Small intestine (tissue), 7 donors: ENCODE measurements at regions not wholly inside any gene's neighbourhood (a gene's known extent, or its start where the extent isn't known, plus 50 kb on each side); places are given as distances from the start of the nearest gene placed in this dataset.
"Not testable (repeated sequence)": the region's sequence is repeated elsewhere in the genome, so short reads cannot be mapped to it uniquely, and the experiment has no call there.

Experiments used
- DNase-seq, 2 donors: peaks; one replicate each; pipeline versions ENCODE4 v3.0.0 to v3.0.0-alpha.2; 2013
- FAIRE-seq: peaks from 2 replicates; lab custom pipeline; 2012; peaks lifted over from hg19 to GRCh38; lab: Jason Lieb, UNC
- H3K27ac ChIP-seq, 3 donors: one replicate each; pipeline ENCODE4 v1.5.1; 2013; ENCODE audit warnings: low read length in 2 of 3, mild to moderate bottlenecking in 2 of 3, control low read depth in 1 of 3, inconsistent platforms in 1 of 3, low read depth in 1 of 3, moderate library complexity in 1 of 3
- H3K27me3 ChIP-seq, 3 donors: one replicate each; pipeline ENCODE4 v1.6.1; 2013; ENCODE audit warnings: low read length in 3 of 3, inconsistent platforms in 1 of 3; ENCODE audit not compliant: control insufficient read depth in 3 of 3, insufficient read depth in 3 of 3
- H3K36me3 ChIP-seq, 3 donors: one replicate each; pipeline ENCODE4 v1.6.1; 2013; ENCODE audit warnings: low read length in 3 of 3, inconsistent platforms in 1 of 3, low read depth in 1 of 3, mild to moderate bottlenecking in 1 of 3, moderate library complexity in 1 of 3; ENCODE audit not compliant: control insufficient read depth in 3 of 3, insufficient read depth in 2 of 3
- H3K4me1 ChIP-seq, 3 donors: one replicate each; pipeline ENCODE4 v1.6.1; 2013; ENCODE audit warnings: low read length in 2 of 3, inconsistent platforms in 1 of 3, low read depth in 1 of 3, mild to moderate bottlenecking in 1 of 3, moderate library complexity in 1 of 3; ENCODE audit not compliant: control insufficient read depth in 3 of 3, insufficient read depth in 2 of 3
- H3K4me3 ChIP-seq, 3 donors: one replicate each; pipeline ENCODE4 v1.5.1; 2013; ENCODE audit warnings: low read length in 3 of 3, control low read depth in 1 of 3, inconsistent platforms in 1 of 3, low read depth in 1 of 3, mild to moderate bottlenecking in 1 of 3, moderate library complexity in 1 of 3
- H3K9me3 ChIP-seq, 2 donors: one replicate each; pipeline ENCODE4 v1.6.1; 2013; ENCODE audit warnings: low read depth in 1 of 2, low read length in 1 of 2; ENCODE audit not compliant: control insufficient read depth in 2 of 2, insufficient read depth in 1 of 2
- WGBS, 3 donors: extraction: QIAGEN DNeasy Blood & Tissue Kit; methylation state at CpG; one replicate each; pipeline ENCODE4 v1.1.7; 2013; 5-methylcytosine and 5-hydroxymethylcytosine counted together
- donor health status: healthy with polysubstance abuse.
- donor health status: control.
- donor health status: control.
- donor health status: Bipolar disorder and iron deficiency.
- donor health status: healthy.

DNA sequence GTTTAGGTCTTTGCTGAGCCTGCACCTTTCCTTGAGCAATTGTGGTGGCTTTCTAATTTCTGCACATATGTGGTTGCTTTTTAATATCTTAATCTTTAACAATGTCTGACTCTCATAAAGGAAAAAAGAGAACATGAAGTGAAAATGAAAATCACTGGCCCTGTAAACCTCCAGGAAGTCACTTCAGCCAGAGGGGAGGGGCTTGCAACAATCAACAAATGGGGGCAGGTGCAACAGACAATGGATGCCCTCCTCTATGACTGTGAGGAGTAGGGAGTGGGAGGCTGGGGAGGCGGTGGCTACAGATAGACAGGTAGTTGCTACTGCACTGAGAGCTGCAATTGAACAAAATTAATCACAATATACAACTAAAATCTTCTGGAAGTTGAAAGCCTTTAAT lies 1377.4 kb downstream of the XPNPEP1 start:
- no peak for DNase-seq
- 45 to 68% (median 47%) methylated on average over 1 of the region's 1 CpG for WGBS, 3 donors
- H3K4me1 ChIP-seq: no peaks in the 10 kb centered on the region
- no peak overlapping the region for H3K4me3 ChIP-seq
- H3K36me3 ChIP-seq: no peaks in the 10 kb centered on the region
- FAIRE-seq: no peak
- H3K27ac ChIP-seq: no peak overlapping the region
- no peaks in the 10 kb centered on the region for H3K9me3 ChIP-seq
- no peaks in the 10 kb centered on the region for H3K27me3 ChIP-seq

DNA sequence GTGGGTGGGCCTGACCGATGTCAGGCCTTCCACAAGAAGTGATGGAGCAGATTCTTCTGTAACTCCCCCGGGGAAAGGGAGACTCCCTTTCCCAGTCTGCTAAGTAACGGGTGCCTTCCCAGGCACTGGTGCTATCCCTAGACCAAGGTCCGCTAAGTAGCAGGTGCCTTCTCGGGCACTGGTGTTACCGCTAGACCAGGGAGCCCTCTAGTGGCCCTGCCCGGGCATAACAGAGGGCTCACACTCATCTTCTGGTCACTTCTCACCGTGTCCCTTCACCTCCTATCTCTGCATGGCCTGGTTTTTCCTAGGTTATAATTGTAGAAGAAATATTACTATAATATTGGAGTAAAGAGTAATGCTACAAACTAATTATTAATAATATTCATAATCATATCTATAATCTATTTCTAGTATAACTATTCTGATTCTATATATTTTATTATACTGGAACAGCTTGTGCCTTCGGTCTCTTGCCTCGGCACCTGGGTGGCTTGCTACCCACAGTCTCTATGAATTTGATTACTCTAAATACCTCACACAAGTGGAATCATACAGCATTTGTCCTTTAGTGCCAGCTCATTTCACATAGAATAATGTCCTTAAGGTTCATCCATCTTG lies 1378.7 kb downstream of the XPNPEP1 start:
- DNase-seq: peak; percentile 58 to 62
- Histone ChIP-seq H3K9me3 (no peaks in the 10 kb centered on the region), H3K27ac (no peak overlapping the region), H3K4me3 (no peak overlapping the region), H3K4me1 (no peaks in the 10 kb centered on the region), H3K36me3 (no peaks in the 10 kb centered on the region), H3K27me3 (no peaks in the 10 kb centered on the region)
- FAIRE-seq: no peak
- WGBS, 3 donors: 28 to 32% (median 31%) methylated on average over 10 of the region's 10 CpGs

DNA sequence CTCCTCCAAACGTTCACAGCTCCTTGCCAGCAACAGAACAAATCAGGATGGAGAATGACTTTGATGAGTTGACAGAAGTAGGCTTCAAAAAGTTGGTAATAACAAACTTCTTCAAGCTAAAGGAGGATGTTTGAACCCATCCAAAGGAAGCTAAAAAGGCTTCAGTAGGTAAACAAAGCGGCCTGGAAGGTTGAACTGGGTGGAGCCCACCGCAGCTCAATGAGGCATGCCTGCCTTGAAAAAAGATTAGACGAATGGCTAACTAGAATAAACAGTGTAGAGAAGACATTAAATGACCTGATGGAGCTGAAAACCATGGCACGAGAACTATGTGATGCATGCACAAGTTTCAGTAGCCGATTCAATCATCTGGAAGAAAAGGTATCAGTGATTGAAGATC lies 1369.0 kb upstream of the SORCS1 start:
- H3K27ac ChIP-seq, FAIRE-seq: not testable (repeated sequence)

DNA sequence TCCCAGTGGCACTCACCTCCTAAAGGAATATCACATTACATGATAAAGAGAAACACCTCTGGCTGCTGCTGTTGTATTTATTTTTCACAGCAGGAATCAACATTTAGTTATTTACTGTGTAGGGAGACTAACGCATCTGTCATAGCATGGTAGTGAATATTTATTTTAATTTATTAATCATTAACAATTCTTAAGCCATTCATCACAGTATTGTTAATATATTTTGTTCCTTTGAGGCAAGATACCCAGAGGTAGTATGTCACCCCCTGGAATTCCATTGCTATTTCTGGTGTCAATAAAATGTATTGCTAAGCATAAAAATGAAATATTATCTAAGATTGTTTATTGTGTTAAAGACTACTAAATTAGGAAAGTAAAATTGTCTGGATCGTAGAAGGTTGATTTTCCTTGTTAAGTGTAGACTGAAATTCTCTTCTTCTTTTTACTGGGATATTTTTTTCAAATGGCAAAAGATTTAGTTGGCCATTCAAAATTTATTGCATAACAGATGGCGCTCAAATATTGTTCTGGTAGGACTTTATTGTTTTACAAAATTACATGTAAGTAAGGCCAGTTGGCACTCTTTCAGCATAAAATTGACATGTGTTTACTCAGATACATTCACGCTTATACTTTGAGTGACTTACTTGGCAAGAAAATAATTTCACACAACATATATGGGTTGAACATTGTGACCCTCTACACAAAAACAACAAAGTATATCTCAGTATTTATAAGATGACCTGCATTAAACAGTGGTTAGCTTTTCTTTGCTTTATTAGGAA lies 1358.7 kb upstream of the SORCS1 start:
- H3K36me3 ChIP-seq: no peaks in the 10 kb centered on the region
- H3K4me3 ChIP-seq: no peak overlapping the region
- DNase-seq (no peak), FAIRE-seq (no peak)
- H3K9me3 ChIP-seq: peaks cover 0 to 6% of the 10 kb centered on the region in 2 donors
- 63 to 72% (median 64%) methylated on average over 4 of the region's 4 CpGs for WGBS, 3 donors
- no peaks in the 10 kb centered on the region for H3K27me3 ChIP-seq
- H3K27ac ChIP-seq: no peak overlapping the region
- H3K4me1 ChIP-seq: no peaks in the 10 kb centered on the region

More for the DNA sequence above, 1369.0 kb upstream of the SORCS1 start:
- H3K4me3 ChIP-seq, DNase-seq, H3K36me3 ChIP-seq, H3K9me3 ChIP-seq, H3K27me3 ChIP-seq, H3K4me1 ChIP-seq: not testable (repeated sequence)
- 61 to 73% (median 65%) methylated on average over 6 of the region's 6 CpGs for WGBS, 3 donors

DNA sequence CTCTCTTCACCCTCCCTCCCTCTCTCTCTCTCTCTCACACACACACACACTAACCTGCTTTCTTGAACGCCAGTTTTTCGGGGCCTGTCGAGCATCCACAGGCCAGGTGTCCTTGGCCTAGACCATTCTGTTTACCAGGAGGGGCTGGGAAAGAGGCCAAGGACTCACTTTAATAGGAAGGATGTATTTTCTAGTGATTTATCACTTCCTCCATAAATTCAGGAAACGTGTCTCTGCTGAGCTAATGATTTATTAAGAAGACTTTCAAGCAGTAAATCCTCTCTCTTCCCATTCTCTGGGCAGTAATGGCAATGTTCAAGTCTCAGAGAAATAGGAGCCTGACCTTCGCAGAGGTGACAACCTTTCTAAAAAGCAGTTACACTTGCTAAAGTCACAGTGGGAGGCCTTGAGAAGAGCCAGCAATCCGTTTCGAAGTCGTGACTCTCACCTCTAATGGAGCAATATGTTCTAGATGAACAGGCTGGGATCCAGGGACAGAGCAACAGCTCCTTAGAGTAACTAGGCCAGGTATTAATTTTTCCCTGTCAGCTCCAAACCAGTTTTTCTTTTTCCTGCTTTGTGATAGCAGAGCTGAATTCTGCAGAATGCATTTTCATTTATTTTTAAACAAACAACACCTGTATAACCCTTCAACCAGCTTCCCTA lies 1357.5 kb upstream of the SORCS1 start:
- Histone ChIP-seq H3K4me1 (no peaks in the 10 kb centered on the region), H3K27ac (no peak overlapping the region), H3K36me3 (no peaks in the 10 kb centered on the region), H3K9me3 (peaks cover 0 to 6% of the 10 kb centered on the region in 2 donors), H3K27me3 (no peaks in the 10 kb centered on the region), H3K4me3 (no peak overlapping the region)
- WGBS, 3 donors: 35 to 40% (median 38%) methylated on average over 8 of the region's 8 CpGs
- FAIRE-seq (no peak), DNase-seq (no peak)

DNA sequence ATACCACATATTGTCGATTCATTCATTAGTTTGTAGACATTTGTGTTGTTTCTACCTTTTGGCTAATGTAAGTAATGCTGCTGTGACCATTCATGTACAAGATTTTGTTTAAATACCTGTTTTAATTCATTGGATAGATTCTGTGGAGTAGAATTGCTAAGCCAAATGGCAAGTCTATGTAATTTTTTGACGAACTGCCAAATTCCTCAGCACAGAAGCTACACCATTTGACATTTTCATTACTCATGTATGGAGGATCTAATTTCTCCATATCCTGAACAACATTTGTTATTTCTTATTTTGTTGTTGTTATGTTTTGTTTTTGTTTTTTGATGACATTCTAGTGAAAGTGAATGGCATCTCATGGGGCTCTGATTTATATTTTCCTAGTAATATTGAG lies 1351.3 kb upstream of the SORCS1 start:
- H3K9me3 ChIP-seq: peaks cover 0 to 6% of the 10 kb centered on the region in 2 donors
- no peak for FAIRE-seq
- no peaks in the 10 kb centered on the region for H3K36me3 ChIP-seq
- no peak overlapping the region for H3K4me3 ChIP-seq
- no peak overlapping the region for H3K27ac ChIP-seq
- WGBS, 3 donors: 77 to 91% (median 80%) methylated on average over 2 of the region's 2 CpGs
- no peaks in the 10 kb centered on the region for H3K27me3 ChIP-seq
- no peaks in the 10 kb centered on the region for H3K4me1 ChIP-seq
- DNase-seq: no peak

DNA sequence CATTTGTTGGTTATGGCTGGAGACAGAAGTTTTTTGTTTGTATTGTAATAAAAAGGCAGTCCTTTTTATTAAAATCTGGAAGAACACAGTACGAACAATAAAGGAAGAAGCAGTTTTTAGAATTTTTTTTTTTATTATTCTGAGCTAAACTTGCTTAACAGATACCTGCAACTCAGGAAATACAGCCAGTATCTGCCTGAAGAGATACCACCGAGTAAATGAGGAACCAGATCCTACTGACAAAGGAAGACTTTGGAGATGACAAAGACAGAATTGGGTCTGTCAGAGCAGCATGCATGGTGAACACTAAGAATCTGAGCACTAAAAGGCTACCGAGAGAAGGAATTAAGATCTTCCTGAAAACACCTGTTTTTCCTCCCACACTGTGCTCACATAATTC lies 1335.9 kb upstream of the SORCS1 start:
- Histone ChIP-seq H3K36me3 (no peaks in the 10 kb centered on the region), H3K4me1 (no peaks in the 10 kb centered on the region), H3K27ac (no peak overlapping the region), H3K27me3 (no peaks in the 10 kb centered on the region), H3K9me3 (peaks cover 0 to 9% of the 10 kb centered on the region in 2 donors), H3K4me3 (no peak overlapping the region)
- 53 to 60% (median 59%) methylated on average over 3 of the region's 3 CpGs for WGBS, 3 donors
- FAIRE-seq (no peak), DNase-seq (no peak)

DNA sequence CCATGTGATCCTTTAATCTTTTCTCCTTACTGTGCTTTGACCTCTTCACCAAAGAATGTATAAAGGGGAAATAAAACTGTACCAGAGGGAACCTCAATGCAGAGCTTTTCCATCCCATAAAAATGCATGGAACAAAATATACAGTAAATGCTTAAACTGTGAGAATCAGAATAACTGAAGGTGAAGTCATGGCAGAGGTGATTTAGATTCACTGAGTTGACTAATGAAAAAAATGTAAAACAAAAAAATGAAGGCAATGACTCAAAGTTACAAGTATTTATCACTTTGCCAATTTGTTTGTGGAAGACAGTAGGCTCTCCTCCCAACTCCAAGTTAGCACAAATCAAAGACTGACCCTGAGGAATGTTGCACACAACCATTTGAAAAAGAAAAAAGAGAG lies 1331.6 kb upstream of the SORCS1 start:
- H3K36me3 ChIP-seq: no peaks in the 10 kb centered on the region
- DNase-seq (no peak), FAIRE-seq (no peak)
- no peak overlapping the region for H3K4me3 ChIP-seq
- H3K9me3 ChIP-seq: no peaks in the 10 kb centered on the region
- H3K27me3 ChIP-seq: no peaks in the 10 kb centered on the region
- no peaks in the 10 kb centered on the region for H3K4me1 ChIP-seq
- H3K27ac ChIP-seq: no peak overlapping the region
